Spinal cord (tissue), 9 donors: ENCODE measurements at regions not wholly inside any gene's neighbourhood (a gene's known extent, or its start where the extent isn't known, plus 50 kb on each side); places are given as distances from the start of the nearest gene placed in this dataset.

ENCODE experiments used
- DNase-seq, 6 donors: peaks; one replicate each; pipeline versions ENCODE4 v3.0.0 to v3.0.0-alpha.2; 2013 to 2015; ENCODE audit warnings: low spot score in 6 of 6, low read depth in 4 of 6
- H3K27ac ChIP-seq: one replicate; pipeline ENCODE4 v1.5.1; 2013; ENCODE audit warnings: low read depth, low read length, control low read depth
- H3K27me3 ChIP-seq: one replicate; pipeline ENCODE4 v1.6.1; 2013; ENCODE audit warnings: low read length; ENCODE audit not compliant: control insufficient read depth, insufficient read depth
- H3K36me3 ChIP-seq: one replicate; pipeline ENCODE4 v1.6.1; 2013; ENCODE audit warnings: low read length; ENCODE audit not compliant: control insufficient read depth, insufficient read depth
- H3K4me1 ChIP-seq: one replicate; pipeline ENCODE4 v1.6.1; 2013; ENCODE audit warnings: low read length; ENCODE audit not compliant: control insufficient read depth, insufficient read depth
- H3K4me3 ChIP-seq: one replicate; pipeline ENCODE4 v1.5.1; 2013; ENCODE audit warnings: low read depth, low read length, control low read depth
- H3K9me3 ChIP-seq: one replicate; pipeline ENCODE4 v1.6.1; 2013; ENCODE audit warnings: low read length; ENCODE audit not compliant: control insufficient read depth, insufficient read depth
- WGBS: methylation state at CpG from one replicate; pipeline ENCODE4 v1.1.5; 2013; ENCODE audit warnings: missing lambda C conversion rate; ENCODE audit not compliant: insufficient coverage; 5-methylcytosine and 5-hydroxymethylcytosine counted together
- donor health status: healthy.

GRCh38 chrX:25665431-25665830 is 472.7 kb upstream of the MAGEB18 start:
- WGBS: no CpG with 5 or more reads among the region's 4 CpGs
- no peak overlapping the region for H3K27ac ChIP-seq
- no peak for DNase-seq
- H3K27me3 ChIP-seq: no peaks in the 10 kb centered on the region
- H3K4me1 ChIP-seq: no peaks in the 10 kb centered on the region
- H3K36me3 ChIP-seq: no peaks in the 10 kb centered on the region
- H3K4me3 ChIP-seq: no peak overlapping the region
- no peaks in the 10 kb centered on the region for H3K9me3 ChIP-seq

GRCh38 chrX:25667681-25668080 is 470.5 kb upstream of the MAGEB18 start:
- Histone ChIP-seq H3K4me1 (no peaks in the 10 kb centered on the region), H3K9me3 (no peaks in the 10 kb centered on the region), H3K36me3 (no peaks in the 10 kb centered on the region), H3K4me3 (no peak overlapping the region), H3K27ac (no peak overlapping the region), H3K27me3 (no peaks in the 10 kb centered on the region)
- no peak for DNase-seq
- WGBS: no CpG with 5 or more reads among the region's 2 CpGs

- no peaks in the 10 kb centered on the region for H3K36me3 ChIP-seq
- H3K4me1 ChIP-seq: no peaks in the 10 kb centered on the region
- peak overlapping the region; percentile 5 for H3K27ac ChIP-seq
- no peaks in the 10 kb centered on the region for H3K9me3 ChIP-seq
- no peaks in the 10 kb centered on the region for H3K27me3 ChIP-seq
- H3K4me3 ChIP-seq: no peak overlapping the region
- peak in 4 of 6 donors; percentile 3 to 57 (median 25) for DNase-seq
- 39% methylated on average over 2 of the region's 3 CpGs for WGBS
These were observed 463.4 kb upstream of the MAGEB18 start for GRCh38 chrX:25674776-25675175.

- no peak overlapping the region for H3K4me3 ChIP-seq
- no peak overlapping the region for H3K27ac ChIP-seq
- H3K36me3 ChIP-seq: no peaks in the 10 kb centered on the region
- DNase-seq: no peak
- peaks cover 3% of the 10 kb centered on the region for H3K27me3 ChIP-seq
- H3K9me3 ChIP-seq: no peaks in the 10 kb centered on the region
- 60% methylated on average over 1 of the region's 1 CpG for WGBS
- H3K4me1 ChIP-seq: no peaks in the 10 kb centered on the region
These were observed 436.3 kb upstream of the MAGEB18 start for GRCh38 chrX:25701876-25702275.

GRCh38 chrX:25717122-25717521 is 421.0 kb upstream of the MAGEB18 start:
- Histone ChIP-seq H3K36me3 (no peaks in the 10 kb centered on the region), H3K4me3 (no peak overlapping the region), H3K9me3 (no peaks in the 10 kb centered on the region), H3K27ac (no peak overlapping the region), H3K27me3 (peaks cover 2% of the 10 kb centered on the region), H3K4me1 (no peaks in the 10 kb centered on the region)
- DNase-seq: no peak
- WGBS: no CpG with 5 or more reads among the region's 2 CpGs

- no peaks in the 10 kb centered on the region for H3K9me3 ChIP-seq
- no peaks in the 10 kb centered on the region for H3K27me3 ChIP-seq
- no peak overlapping the region for H3K27ac ChIP-seq
- no peaks in the 10 kb centered on the region for H3K4me1 ChIP-seq
- no peak overlapping the region for H3K4me3 ChIP-seq
- no peaks in the 10 kb centered on the region for H3K36me3 ChIP-seq
- peak in 3 of 6 donors; percentile 1 to 62 (median 21) for DNase-seq
- no CpG with 5 or more reads among the region's 2 CpGs for WGBS
These were observed 416.6 kb upstream of the MAGEB18 start for GRCh38 chrX:25721564-25721963.

- Histone ChIP-seq H3K4me1 (no peaks in the 10 kb centered on the region), H3K27me3 (peaks cover 2% of the 10 kb centered on the region), H3K36me3 (no peaks in the 10 kb centered on the region), H3K9me3 (no peaks in the 10 kb centered on the region), H3K4me3 (no peak overlapping the region), H3K27ac (no peak overlapping the region)
- WGBS: 83% methylated on average over 1 of the region's 1 CpG
- no peak for DNase-seq
These were observed 411.6 kb upstream of the MAGEB18 start for GRCh38 chrX:25726539-25726938.

- no CpG with 5 or more reads among the region's 3 CpGs for WGBS
- no peak for DNase-seq
These were observed 405.0 kb upstream of the MAGEB18 start for GRCh38 chrX:25733148-25733547.

GRCh38 chrX:25737540-25737939 is 400.6 kb upstream of the MAGEB18 start:
- DNase-seq: no peak
- no peaks in the 10 kb centered on the region for H3K4me1 ChIP-seq
- H3K4me3 ChIP-seq: no peak overlapping the region

More at GRCh38 chrX:25733148-25733547, 405.0 kb upstream of the MAGEB18 start:
- H3K36me3 ChIP-seq: no peaks in the 10 kb centered on the region
- no peak overlapping the region for H3K27ac ChIP-seq
- H3K4me1 ChIP-seq: no peaks in the 10 kb centered on the region
- peaks cover 2% of the 10 kb centered on the region for H3K27me3 ChIP-seq
- H3K9me3 ChIP-seq: no peaks in the 10 kb centered on the region
- no peak overlapping the region for H3K4me3 ChIP-seq

GRCh38 chrX:25742334-25742733 is 395.8 kb upstream of the MAGEB18 start:
- no peaks in the 10 kb centered on the region for H3K27me3 ChIP-seq
- DNase-seq: no peak
- no peaks in the 10 kb centered on the region for H3K4me1 ChIP-seq
- no peaks in the 10 kb centered on the region for H3K36me3 ChIP-seq
- H3K4me3 ChIP-seq: no peak overlapping the region
- H3K27ac ChIP-seq: no peak overlapping the region
- H3K9me3 ChIP-seq: no peaks in the 10 kb centered on the region
- no CpG with 5 or more reads among the region's 2 CpGs for WGBS

More at GRCh38 chrX:25737540-25737939, 400.6 kb upstream of the MAGEB18 start:
- Histone ChIP-seq H3K27me3 (no peaks in the 10 kb centered on the region), H3K9me3 (no peaks in the 10 kb centered on the region), H3K27ac (no peak overlapping the region), H3K36me3 (no peaks in the 10 kb centered on the region)
